OCI-LY3 (cell line): ENCODE measurements at regions not wholly inside any gene's neighbourhood (a gene's known extent, or its start where the extent isn't known, plus 50 kb on each side); places are given as distances from the start of the nearest gene placed in this dataset.

ENCODE experiments used
- CTCF ChIP-seq: fragments of 200-600, 300-600 bp; sonication (generic); IDR thresholded peaks from 2 replicates; pipeline ENCODE4 v1.5.1; 2014; ENCODE audit warnings: antibody characterized with exemption, low read length, low read depth
- EZH2phosphoT487 ChIP-seq: fragments of 200-600 bp; shearing (Covaris generic); IDR thresholded peaks from 2 replicates; pipeline ENCODE4 v1.6.1; 2018; ENCODE audit warnings: antibody characterized with exemption, mixed run types, low read depth

GRCh38 chr1:38246955-38247952 lies 200.7 kb upstream of the POU3F1 start:
- TF ChIP-seq CTCF (no peak), EZH2phosphoT487 (no peak)
